HG03280 (cell line): ENCODE measurements at regions not wholly inside any gene's neighbourhood (a gene's known extent, or its start where the extent isn't known, plus 50 kb on each side); places are given as distances from the start of the nearest gene placed in this dataset.
"Not testable (repeated sequence)": the region's sequence is repeated elsewhere in the genome, so short reads cannot be mapped to it uniquely, and the experiment has no call there.

Source experiments
- ATAC-seq: cut with Tn5 transposase; IDR thresholded peaks from one replicate; pipeline ENCODE4 v1.9.1; 2021; ENCODE audit warnings: mild to moderate bottlenecking, moderate library complexity; ENCODE audit not compliant: unreplicated experiment

DNA sequence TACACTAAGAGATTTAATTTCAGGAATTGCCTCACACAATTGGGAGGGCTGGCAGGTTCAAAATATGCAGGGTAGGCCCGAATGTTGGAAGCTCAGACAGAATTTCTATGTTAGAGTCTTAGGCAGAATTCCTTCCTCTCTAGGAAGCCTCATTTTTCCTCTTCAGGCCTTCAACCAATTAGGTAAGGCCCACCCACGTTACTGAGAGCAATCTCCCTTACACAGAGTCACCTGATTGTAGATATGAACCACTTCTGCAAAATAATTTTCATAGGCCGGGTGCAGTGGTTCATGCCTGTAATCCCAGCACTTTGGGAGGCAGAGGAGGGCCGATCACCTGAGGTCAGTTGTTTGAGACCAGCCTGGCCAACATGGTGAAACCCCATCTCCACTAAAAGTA, 50.2 kb upstream of the HIVEP1 start:
- no peak for ATAC-seq

DNA sequence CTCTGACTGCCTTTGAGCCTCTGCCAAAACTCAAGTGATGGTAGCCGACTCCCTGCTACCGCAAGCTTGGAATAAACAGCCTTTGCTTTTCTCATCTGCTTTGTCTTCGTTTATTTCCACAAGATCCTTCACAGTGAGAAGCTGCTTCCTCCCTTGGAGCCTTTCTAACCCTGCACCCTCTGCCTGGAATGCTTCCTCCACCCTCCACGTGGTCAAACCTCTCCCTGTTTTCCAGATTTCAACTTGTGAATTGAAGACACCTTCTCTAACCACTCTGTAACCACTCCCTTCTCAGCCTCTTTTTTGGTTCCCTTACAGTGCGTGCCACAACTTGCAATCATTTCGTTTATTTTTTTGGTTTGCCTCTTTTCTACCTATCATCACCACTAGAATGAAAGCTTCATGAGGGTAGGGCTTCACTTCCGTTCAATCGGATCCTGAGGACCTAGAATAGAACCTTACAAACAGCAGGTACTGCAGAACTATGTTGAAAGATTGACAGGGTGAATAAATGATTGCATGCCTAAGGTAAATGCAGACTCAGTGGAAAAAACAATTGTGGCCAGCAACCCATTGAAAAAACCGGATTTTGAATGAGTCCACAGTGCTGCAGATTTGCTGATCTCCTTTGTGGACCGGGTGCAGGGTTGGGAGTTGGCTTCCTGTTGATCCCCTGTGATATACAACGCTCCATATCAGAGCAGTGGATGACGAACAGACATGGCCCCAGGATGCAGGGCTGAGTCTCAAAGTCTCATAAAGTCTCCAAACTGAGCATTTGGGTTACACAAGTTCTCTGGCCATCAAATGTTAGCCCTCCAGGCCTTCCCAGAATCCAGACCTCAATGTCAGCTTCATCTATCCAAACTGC, 51.0 kb upstream of the HIVEP1 start:
- no peak for ATAC-seq

DNA sequence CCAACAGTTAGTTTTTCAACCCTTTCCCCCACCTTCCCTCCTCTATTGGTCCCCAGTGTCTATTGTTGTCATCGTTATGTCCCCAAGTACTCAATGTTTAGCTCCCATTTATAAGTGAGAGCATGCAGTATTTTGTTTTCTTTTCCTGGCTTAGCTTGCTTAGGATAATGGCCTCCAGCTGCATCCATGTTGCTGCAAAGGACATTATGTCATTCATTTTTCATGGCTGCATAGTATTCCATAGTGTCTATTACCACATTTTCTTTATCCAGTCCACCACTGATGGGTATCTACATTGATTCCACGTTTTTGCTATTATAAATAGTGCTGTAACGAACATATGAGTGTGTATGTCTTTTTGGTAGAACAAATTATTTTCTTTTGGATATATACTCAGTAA, 55.3 kb upstream of the HIVEP1 start:
- ATAC-seq: no peak

DNA sequence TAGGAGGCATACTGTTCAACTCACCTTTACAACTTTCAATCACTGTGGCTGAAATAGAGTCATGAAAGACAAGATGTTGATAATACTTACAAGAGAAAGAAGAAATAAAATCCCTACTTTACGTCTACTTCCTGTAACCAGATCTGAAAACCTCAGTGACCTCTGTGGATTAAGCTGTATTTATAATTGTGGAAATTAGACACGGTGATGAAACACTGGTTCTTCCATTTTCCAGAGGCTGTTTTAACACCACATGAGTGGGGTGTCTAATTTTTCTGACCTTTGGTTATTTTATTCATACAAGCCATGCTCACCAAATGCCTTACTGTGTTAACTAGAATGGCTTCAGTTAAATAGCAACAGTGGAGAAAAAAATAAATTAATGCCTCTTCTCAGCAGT, 58.5 kb upstream of the HIVEP1 start:
- no peak for ATAC-seq

DNA sequence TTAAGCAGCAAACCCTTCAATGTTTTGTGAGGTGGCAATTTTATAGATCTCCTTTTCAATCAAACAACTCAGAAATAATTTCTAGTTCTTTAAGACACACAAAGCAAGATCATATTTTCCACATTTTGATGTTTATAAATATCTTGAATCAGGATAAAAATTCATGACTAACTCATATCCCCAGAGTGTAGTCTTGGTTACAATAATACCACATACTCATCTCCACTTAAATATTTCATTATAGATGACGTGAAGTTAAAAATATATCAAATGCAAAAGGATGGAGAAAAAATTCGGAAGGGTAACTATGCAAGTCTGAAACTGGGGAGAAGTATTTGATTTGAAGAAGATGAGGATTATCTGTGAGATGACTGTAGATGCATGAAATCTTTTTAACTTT, 59.8 kb upstream of the HIVEP1 start:
- ATAC-seq: no peak

DNA sequence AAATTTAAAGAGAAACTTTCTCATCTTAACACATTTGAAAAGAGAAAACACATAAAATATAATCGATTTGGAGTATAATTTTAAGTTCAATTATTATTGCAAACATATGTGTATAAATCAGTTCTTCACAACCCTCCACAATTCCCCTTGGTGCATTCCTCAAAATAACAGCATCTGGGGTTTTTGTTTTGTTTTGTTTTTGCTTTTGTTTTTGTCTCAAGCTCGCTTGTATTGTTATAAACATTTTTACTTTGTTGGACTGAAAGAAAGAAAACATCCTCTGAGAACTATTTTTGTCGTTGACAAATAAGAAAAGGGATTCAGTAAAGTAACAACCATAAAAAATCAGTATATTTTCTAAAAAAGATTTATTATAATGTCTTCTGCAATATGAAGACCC, 60.2 kb upstream of the HIVEP1 start:
- no peak for ATAC-seq

DNA sequence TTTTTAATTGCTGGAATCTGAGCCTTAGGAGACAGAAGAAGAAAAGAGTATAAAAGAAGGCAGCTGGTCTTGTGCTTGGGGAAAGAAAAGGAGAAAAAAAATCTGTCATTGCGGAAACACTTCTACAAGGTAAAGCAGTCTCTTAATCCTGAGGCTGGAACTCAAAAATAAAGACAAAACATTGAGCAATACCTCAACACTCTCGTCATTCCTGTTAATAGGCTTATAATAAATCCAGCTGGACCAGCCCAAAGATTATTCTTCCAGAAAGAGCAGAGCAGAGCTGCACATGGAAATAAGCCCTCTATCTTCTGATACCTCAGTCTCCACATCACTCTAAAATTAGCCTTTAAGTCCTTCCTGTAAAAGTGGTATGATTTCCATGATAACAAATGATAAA, 62.0 kb upstream of the HIVEP1 start:
- ATAC-seq: no peak

DNA sequence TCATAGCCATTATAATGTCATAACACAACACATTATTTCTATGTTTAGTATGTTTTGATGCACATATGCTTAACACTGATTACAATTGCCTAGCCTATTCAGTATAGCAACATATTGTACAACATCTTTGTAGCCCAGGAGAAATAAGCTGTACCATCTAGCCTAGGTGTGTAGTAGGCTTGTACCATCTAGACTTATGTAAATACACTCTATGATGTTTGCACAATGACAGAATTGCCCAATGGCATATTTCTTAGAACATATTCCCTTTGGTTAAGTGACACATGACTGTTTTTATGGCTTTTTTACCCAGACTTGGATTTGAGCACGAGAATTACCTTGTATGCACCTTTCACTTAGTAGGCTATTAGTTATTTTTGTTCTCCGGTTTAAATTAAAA, 64.5 kb upstream of the HIVEP1 start:
- ATAC-seq: no peak

DNA sequence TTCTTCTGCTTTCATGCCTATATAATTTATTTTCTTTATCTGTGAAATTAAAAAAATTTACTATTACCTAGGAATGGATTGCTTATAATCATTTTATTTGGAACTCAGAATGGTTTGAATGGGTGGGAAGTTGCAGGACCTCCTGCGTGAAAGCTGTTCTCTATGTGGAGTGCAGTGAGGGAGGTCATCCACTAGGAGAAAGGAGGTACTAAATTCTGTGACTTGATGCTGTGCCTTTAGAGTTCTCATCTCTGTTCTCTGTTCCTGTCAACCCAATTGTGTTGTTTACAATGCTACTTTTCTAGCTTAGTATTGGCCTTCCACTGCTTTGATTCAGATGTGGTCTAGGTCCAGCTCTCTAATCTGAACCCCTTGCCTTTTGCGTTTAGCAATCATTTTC, 65.0 kb upstream of the HIVEP1 start:
- no peak for ATAC-seq

DNA sequence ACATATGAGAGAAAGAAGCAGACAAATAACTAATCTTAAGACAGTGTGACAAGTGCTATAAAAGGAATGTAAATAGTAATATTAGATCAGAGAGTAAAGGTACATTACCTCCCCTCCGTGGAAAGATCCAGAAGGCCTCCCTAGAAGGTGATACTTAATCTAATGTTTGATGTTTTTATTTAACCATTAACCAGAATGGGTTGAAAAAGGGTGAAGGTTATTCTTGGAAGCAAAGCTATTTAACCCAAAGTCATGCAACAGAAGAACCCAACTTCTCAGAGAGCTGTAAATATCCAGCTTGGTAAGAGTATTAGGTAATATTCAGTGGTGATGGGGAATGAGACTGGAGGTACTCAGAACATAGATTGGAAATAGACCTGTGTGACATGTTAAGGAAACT, 68.0 kb upstream of the HIVEP1 start:
- no peak for ATAC-seq

DNA sequence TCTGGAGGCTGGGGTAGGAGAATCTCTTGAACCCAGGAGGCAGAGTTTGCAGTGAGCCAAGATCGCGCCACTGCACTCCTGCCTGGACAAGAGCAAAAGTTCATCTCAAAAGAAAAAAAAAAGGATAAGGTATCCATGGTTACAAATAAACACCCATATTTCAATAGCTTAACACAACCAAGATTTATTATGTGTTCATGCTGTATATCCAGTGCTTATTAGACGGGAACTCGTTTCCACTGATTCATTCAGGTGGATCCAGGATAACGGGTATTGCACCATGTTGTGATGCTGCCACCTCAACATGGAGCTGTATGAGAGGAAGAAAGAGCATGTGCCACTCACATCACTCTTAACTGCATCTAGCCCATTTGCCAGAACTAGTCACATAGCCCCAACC, 69.1 kb upstream of the HIVEP1 start:
- no peak for ATAC-seq

DNA sequence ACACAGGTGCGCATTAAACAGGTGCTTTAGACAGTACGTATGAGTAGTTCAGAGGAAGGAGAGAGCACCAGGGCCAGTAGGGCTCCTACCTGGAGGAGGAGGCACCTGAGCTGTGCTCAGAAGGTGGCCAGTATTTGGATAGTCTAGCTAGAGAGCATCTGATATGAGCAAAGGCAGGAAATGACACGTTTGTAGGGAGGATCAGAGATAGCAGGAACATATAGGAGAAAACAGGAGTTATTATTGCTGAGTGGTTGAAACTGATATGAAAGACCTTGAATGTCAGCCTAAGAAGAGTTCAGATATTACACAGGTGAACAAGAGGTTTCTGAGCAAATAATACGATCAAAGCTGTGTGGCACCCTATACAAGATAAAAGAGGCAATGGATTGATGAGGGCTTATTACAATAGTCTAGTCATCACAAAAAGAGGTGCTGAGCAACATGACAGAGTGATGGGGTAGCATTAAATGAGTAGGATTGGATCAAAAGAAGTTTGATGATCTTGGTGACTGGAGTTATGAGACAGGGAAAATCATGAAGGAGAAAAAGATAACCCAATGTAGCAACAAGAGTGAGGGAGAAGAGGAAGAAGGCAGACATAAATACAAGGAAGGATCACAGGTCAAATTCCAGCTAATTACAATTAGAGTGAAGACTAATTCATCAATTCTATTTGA, 69.8 kb upstream of the HIVEP1 start:
- no peak for ATAC-seq

DNA sequence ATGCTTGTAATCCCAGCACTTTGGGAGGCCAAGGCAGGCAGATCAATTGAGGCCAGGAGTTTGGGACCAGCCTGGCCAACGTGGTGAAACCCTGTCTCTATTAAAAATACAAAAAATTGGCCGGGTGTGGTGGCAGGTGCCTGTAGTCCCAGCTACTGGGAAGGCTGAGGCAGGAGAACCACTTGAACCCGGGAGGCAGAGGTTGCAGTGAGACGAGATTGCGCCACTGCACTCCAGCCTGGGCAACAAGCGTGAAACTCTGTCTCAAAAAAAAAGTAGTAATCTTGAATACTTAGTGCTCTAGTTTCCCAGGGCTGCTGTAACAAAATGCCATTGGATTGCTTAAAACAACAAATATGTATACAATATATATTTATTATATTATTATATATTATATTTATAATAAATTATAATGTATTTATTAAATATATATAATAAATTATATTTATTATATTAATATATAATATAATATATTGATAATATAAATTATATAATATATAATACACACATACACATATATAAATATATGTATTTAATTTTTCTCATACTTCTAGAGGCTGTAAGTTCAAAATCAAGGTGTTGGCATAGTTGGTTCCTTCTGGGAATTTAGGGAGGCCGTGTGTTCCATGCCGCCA, 71.5 kb upstream of the HIVEP1 start:
- not testable (repeated sequence) for ATAC-seq

DNA sequence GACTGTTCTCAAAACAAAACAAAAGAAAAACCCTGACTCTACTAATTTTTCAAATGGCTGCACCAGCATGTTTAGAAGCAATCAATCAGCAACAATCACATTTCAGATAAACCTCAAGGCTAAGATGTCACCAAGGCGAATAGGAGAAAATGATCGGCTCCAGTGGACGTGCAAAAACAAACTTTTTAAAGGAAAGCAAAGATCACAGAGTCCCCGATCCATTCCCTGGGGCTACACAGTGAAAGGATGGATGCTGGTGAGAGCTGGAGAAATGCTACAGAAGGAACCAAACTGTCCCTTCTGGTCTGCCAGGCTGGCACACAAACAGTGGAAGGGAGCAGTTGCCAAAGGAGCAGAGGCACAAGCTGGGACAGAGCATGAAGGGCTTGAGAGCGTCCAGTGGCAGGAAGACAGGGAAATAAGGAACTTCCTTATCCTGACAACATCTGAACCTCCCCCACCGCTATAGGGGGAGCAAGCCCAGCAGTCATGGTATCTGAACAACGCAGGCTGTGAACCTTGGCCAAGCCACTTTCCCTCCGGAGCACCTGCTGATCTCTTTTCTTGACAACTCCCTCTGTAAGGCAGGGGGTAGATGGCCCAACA, 73.7 kb upstream of the HIVEP1 start:
- no peak for ATAC-seq

DNA sequence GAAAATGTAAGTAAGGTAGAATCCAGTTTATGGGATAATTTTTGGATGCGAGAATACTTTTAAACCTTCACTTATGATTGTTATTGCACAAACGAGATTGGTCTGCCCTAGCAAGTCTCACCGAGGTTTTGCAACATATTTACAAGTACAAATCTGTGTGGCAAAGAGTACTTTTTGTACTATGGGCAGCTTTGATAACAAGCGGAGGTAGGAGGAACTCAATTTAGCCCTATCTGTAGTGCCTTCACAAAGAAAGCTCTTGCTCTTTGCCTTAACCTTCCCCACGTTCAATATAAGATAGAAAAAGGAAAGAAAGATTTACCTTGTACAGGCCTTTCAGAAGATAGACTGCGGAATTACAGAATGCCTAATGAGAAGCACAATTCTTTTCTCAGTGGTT, 77.5 kb upstream of the HIVEP1 start:
- no peak for ATAC-seq

DNA sequence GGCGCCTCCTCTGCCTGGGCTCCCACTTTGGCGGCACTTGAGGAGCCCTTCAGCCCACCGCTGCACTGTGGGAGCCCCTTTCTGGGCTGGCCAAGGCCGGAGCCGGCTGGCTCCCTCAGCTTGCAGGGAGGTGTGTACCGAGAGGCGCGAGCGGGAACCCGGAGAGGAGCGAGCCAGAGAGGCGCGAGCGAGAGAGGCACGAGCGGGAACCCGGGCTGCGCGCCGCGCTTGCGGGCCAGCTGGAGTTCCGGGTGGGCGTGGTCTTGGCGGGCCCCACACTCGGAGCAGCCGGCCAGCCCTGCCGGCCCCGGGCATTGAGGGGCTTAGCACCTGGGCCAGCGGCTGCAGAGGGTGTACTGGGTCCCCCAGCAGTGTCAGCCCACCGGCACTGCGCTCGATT, 79.2 kb upstream of the HIVEP1 start:
- not testable (repeated sequence) for ATAC-seq

DNA sequence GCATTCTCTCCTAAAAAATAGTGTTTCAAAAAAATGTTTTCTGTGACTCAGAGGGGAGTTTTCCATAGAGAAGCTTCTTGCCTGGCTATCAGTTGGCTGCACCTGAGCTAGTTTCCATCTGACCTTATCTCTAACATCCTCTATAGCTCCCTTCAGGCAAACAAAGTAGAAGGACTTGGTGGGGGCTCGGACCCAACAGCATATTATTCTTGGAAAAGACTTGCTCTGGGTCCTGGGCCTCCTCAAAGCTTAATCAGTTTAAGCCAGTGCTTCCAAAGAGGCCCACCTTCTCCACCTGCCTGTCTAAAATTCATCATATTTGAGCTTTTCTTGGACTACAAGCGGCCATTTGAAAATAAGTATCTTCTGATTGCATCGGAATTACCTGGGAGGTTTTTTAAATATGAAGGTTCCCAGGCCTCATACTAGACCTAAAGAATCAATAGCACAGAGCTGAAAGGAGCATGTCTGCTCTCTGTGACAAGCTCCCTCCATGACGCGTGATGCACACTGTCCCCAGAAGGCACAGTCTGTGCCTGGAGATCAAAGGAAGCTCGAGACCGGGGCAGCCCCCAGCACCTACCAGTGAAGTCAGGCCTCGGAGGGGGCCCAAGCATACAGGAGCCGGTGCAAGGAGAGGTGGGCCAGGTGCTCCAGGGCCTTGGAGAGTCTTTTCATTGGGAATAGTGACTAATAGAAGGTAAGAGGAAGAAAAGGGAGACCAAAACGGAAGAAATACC, 80.6 kb upstream of the HIVEP1 start:
- no peak for ATAC-seq

DNA sequence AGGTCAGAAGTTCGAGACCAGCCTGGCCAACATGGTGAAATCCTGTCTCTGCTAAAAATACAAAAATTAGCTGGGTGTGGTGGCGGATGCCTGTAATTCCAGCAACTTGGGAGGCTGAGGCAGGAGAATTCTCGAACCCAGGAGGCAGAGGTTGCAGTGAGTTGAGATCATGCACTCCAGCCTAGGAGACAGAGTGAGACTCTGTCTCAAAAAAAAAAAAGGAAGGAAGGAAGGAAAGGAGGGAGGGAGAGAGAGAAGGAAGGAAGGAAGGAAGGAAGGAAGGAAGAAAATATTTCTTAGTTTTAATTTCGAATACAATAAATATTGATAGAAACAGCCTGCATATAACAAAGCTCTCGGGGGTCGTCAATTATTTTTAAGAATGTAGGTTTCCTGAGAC, 81.3 kb upstream of the HIVEP1 start:
- ATAC-seq: not testable (repeated sequence)

DNA sequence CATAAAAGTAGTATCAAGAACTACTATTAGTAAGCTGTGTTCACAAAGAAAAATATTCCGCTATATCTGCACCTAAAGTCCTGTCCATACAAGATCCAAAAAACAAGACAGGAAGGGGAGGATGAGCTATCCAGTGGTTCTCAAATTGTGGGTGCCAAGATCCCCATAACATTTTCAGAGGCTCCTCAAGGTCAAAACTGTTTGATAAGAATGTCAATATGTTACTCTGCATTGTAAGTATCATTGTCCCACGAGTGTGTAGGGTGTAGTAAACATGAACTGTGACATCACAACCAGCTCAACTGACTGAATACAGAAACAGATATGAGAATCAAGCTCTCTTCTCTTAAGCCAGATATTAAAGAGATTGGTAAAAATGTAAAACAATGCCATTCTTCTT, 81.9 kb upstream of the HIVEP1 start:
- ATAC-seq: no peak

DNA sequence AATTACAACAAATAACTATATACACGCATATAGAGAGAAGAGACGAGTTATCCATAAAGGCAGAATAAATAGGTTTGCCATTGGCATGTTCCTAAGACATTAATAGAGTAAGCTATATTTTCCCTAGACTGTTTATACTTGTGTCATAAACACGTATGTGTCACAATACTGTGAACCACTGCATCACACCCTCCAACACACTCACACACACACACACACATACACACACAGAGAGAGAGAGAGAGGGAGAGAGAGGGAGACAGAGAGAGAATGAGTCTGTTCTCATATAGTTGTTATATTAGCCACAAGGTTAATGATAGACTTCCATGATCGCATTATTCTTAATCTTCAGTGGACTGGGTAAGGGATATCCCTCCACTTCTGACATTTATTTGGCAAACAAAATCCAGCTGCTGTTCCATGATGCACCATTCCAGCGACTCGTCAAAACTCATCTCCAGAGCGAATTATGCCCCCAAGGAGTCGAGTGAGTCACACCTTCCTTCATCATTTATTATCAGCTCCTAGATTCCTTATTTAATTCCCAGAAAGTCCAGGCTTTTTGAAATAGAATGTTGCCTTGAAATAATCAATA, 82.8 kb upstream of the HIVEP1 start:
- ATAC-seq: no peak
